OCI-LY1 (cell line): ENCODE measurements at regions not wholly inside any gene's neighbourhood (a gene's known extent, or its start where the extent isn't known, plus 50 kb on each side); places are given as distances from the start of the nearest gene placed in this dataset.

Source experiments
- H2AFZ ChIP-seq: fragments of 200-600 bp; sonication (generic), shearing (Covaris generic); 2 replicates; pipeline ENCODE4 v1.6.0; 2014; ENCODE audit warnings: antibody characterized with exemption, mild to moderate bottlenecking, low read length
- H3F3A ChIP-seq: fragments of 200-600 bp; sonication (generic), shearing (Covaris generic); 2 replicates; pipeline ENCODE4 v1.6.0; 2014; ENCODE audit warnings: mild to moderate bottlenecking, antibody characterized with exemption, low read length, moderate library complexity; ENCODE audit not compliant: insufficient read depth
- H3K27ac ChIP-seq: fragments of 200-600 bp; sonication (generic); 2 replicates; pipeline ENCODE4 v1.5.1; 2014; ENCODE audit warnings: low read length, mixed run types, mild to moderate bottlenecking, low read depth; ENCODE audit not compliant: poor library complexity, severe bottlenecking
- H3K27me3 ChIP-seq: fragments of 200-600 bp; sonication (generic); 2 replicates; pipeline ENCODE4 v1.6.0; 2014; ENCODE audit warnings: antibody characterized with exemption, mild to moderate bottlenecking, low read length, moderate library complexity; ENCODE audit not compliant: insufficient read depth
- H3K36me3 ChIP-seq: fragments of 200-600 bp; sonication (generic); 2 replicates; pipeline ENCODE4 v1.6.1; 2014; ENCODE audit warnings: mild to moderate bottlenecking, antibody characterized with exemption, low read length, moderate library complexity, mixed read lengths; ENCODE audit not compliant: insufficient read depth
- H3K4me1 ChIP-seq: fragments of 200-600 bp; sonication (generic); 2 replicates; pipeline ENCODE4 v1.5.1; 2014; ENCODE audit warnings: mild to moderate bottlenecking, low read length, moderate library complexity; ENCODE audit not compliant: insufficient read depth, severe bottlenecking
- H3K4me2 ChIP-seq: fragments of 200-600 bp; sonication (generic), shearing (Covaris generic); 2 replicates; pipeline ENCODE4 v1.6.1; 2014; ENCODE audit warnings: low read length
- H3K4me3 ChIP-seq: fragments of 200-600 bp; sonication (generic); 2 replicates; pipeline ENCODE4 v1.5.1; 2014; ENCODE audit warnings: low read length, low read depth, mild to moderate bottlenecking, mixed read lengths; ENCODE audit not compliant: poor library complexity, severe bottlenecking
- H3K79me2 ChIP-seq: fragments of 200-600 bp; shearing (Covaris generic); 2 replicates; pipeline ENCODE4 v1.6.1; 2016; ENCODE audit warnings: mixed run types, low read length, mixed read lengths; ENCODE audit not compliant: insufficient read depth
- H3K9ac ChIP-seq: fragments of 200-600 bp; sonication (generic), shearing (Covaris generic); 2 replicates; pipeline ENCODE4 v1.6.1; 2014; ENCODE audit warnings: mild to moderate bottlenecking, low read length, mixed read lengths
- H3K9me2 ChIP-seq: fragments of 200-600 bp; sonication (generic), shearing (Covaris generic); 2 replicates; pipeline ENCODE4 v1.6.1; 2014; ENCODE audit warnings: low read depth, mild to moderate bottlenecking, low read length, mixed read lengths
- H3K9me3 ChIP-seq: fragments of 200-600 bp; shearing (Covaris generic); 2 replicates; pipeline ENCODE4 v1.6.1; 2014; ENCODE audit warnings: low read length, mixed read lengths
- H4K20me1 ChIP-seq: fragments of 200-600 bp; sonication (generic), shearing (Covaris generic); 2 replicates; pipeline ENCODE4 v1.6.0; 2016; ENCODE audit warnings: mild to moderate bottlenecking, low read length; ENCODE audit not compliant: insufficient read depth
- CTCF ChIP-seq: fragments of 200-600 bp; sonication (generic), shearing (Covaris generic); IDR thresholded peaks from 2 replicates; pipeline ENCODE4 v1.5.1; 2017; ENCODE audit warnings: mild to moderate bottlenecking, antibody characterized with exemption, low read length, moderate library complexity, mixed read lengths
- EZH2 ChIP-seq: fragments of 200-600 bp; sonication (generic), shearing (Covaris generic); IDR thresholded peaks from 2 replicates; pipeline ENCODE4 v1.8.0; 2017; ENCODE audit warnings: borderline replicate concordance, mixed run types, mild to moderate bottlenecking, antibody characterized with exemption, low read length, moderate library complexity, mixed read lengths

DNA sequence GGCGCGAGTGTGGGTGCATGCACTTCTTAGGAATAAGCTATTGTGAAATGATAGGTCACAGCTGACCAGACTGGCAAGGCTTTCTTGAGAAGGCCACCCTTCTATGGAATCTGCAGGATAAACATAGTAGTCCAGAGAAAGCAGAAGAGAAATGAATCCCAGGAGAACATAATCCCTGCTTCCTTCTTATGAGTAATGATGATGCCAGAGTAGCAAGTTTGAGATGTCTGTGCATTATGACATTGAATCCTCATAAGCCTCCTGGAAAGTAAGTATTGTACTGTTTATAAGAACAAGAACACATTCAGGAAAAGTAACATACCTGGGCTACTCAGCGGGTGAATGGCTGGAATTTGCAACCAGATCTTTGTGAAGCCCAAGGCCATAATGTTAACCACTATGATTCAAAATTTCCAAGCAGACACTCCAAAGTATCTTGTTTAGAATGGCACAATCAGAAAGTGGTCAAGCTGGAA is 272.1 kb upstream of the HS3ST1 start:
- no peaks in the 10 kb centered on the region for H3F3A ChIP-seq
- H3K79me2 ChIP-seq, result no peaks in the 10 kb centered on the region
- no peaks in the 10 kb centered on the region for H3K27me3 ChIP-seq
- H3K4me2 ChIP-seq, result no peak overlapping the region
- H3K9me2 ChIP-seq, result no peaks in the 10 kb centered on the region
- H3K4me1 ChIP-seq, result no peaks in the 10 kb centered on the region
- H2AFZ ChIP-seq, result no peak overlapping the region
- no peaks in the 10 kb centered on the region for H3K36me3 ChIP-seq
- H3K9me3 ChIP-seq, result no peaks in the 10 kb centered on the region
- no peak overlapping the region for H3K27ac ChIP-seq
- no peak overlapping the region for H3K9ac ChIP-seq
- H3K4me3 ChIP-seq, result no peak overlapping the region
- no peaks in the 10 kb centered on the region for H4K20me1 ChIP-seq
- TF ChIP-seq EZH2 (no peak), CTCF (no peak)

DNA sequence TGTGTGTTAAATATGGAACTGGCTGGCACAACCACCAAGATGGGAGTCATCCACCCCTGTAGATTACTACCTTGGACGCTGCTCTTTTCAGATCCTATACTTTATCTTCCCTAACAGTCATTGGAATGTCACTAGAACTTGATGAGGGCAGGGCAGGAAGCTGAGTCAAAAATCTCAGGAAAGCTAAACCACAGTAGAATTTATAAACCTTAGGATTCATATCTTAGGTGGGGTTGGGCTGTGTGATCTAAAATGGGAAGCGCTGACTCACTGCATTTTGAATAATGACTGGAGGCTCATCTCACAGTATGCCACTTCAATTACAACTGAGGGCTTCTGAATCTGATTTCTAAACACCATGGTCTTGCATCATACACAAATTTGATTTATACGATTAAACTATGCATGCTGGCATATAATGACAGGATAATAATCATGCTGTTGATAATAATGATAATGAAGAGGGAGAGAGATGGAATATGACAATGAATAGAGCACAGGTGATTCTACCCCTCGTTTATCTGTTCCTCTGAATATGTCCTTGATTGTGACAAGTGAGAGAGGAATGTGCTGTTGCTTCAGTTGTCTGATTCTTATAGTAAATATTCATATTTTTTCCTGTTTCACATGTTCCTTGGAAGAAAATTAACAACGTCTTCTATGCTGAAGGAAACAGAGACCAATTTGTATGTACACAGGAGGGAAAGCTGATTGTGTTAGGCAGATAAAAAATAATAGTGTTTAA is 270.3 kb upstream of the HS3ST1 start:
- no peaks in the 10 kb centered on the region for H3K36me3 ChIP-seq
- no peaks in the 10 kb centered on the region for H3K9me3 ChIP-seq
- H3K27me3 ChIP-seq, result no peaks in the 10 kb centered on the region
- H3F3A ChIP-seq, result no peaks in the 10 kb centered on the region
- H3K4me2 ChIP-seq, result no peak overlapping the region
- H3K4me1 ChIP-seq, result no peaks in the 10 kb centered on the region
- no peaks in the 10 kb centered on the region for H4K20me1 ChIP-seq
- H3K4me3 ChIP-seq, result no peak overlapping the region
- H3K9me2 ChIP-seq, result no peaks in the 10 kb centered on the region
- H2AFZ ChIP-seq, result no peak overlapping the region
- no peaks in the 10 kb centered on the region for H3K79me2 ChIP-seq
- H3K9ac ChIP-seq, result no peak overlapping the region
- TF ChIP-seq EZH2, result no peak
- no peak for TF ChIP-seq CTCF
- H3K27ac ChIP-seq, result no peak overlapping the region

DNA sequence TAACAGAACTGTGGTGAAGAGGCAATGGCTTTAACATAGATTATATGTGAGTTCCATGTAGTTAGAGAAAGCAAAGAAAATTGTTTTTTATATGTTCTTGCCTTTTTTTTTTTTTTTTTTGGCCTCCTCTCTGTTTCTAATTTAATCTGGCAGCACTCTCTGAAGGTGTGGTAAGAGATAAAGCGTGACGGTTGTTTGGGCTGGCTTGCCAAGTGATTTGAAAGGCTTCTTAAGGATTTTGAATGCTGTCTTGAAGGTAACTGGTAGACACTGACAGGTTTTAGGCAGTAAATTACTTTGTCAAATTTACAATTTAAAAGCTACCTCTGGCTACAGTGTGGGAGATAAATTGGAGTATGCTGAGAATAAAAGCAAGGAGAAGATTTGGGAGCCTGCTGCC is 269.3 kb upstream of the HS3ST1 start:
- Histone ChIP-seq H3K9me3 (no peaks in the 10 kb centered on the region), H3K27ac (no peak overlapping the region), H3K9me2 (no peaks in the 10 kb centered on the region), H3K79me2 (no peaks in the 10 kb centered on the region), H3K4me2 (no peak overlapping the region), H3K9ac (no peak overlapping the region), H2AFZ (no peak overlapping the region), H3K36me3 (no peaks in the 10 kb centered on the region), H3K4me1 (no peaks in the 10 kb centered on the region), H4K20me1 (no peaks in the 10 kb centered on the region), H3K4me3 (no peak overlapping the region), H3F3A (no peaks in the 10 kb centered on the region), H3K27me3 (no peaks in the 10 kb centered on the region)
- TF ChIP-seq EZH2 (no peak), CTCF (no peak)
